Calu3 (cell line): ENCODE measurements at regions not wholly inside any gene's neighbourhood (a gene's known extent, or its start where the extent isn't known, plus 50 kb on each side); places are given as distances from the start of the nearest gene placed in this dataset.

Experiments used
- BruUV-seq: library from RNA; stranded (reverse); fragments of 400-500 nt; replicated peaks from 2 replicates; lab custom pipeline; 2021; lab: Mats Ljungman, UMichigan
- CTCF ChIA-PET: fragments of 300-600 bp; sonication (Branson Sonifier 250); formaldehyde crosslinking; loops from one replicate; lab custom pipeline; 2022; ENCODE audit warnings: antibody characterized with exemption; lab: Charles Lee
- DNase-seq: peaks from one replicate; pipeline ENCODE4 v3.0.0; 2022
- H3K27ac Mint-ChIP-seq: one replicate; pipeline ENCODE4 v1.8.0; 2022; ENCODE audit warnings: mixed read lengths; ENCODE audit not compliant: unreplicated experiment
- H3K27me3 Mint-ChIP-seq: one replicate; pipeline ENCODE4 v1.8.0; 2022; ENCODE audit warnings: mixed read lengths; ENCODE audit not compliant: unreplicated experiment
- H3K36me3 Mint-ChIP-seq: one replicate; pipeline ENCODE4 v1.8.0; 2022; ENCODE audit warnings: mild to moderate bottlenecking, moderate library complexity, mixed read lengths; ENCODE audit not compliant: insufficient read depth, unreplicated experiment
- H3K4me1 Mint-ChIP-seq: one replicate; pipeline ENCODE4 v1.8.0; 2022; ENCODE audit warnings: mild to moderate bottlenecking, low read depth, mixed read lengths; ENCODE audit not compliant: unreplicated experiment
- H3K4me3 Mint-ChIP-seq: one replicate; pipeline ENCODE4 v1.8.0; 2022; ENCODE audit warnings: mild to moderate bottlenecking, low read depth, moderate library complexity, mixed read lengths; ENCODE audit not compliant: unreplicated experiment
- H3K9me3 Mint-ChIP-seq: one replicate; pipeline ENCODE4 v1.8.0; 2022; ENCODE audit warnings: low read depth, mixed read lengths; ENCODE audit not compliant: unreplicated experiment
- CTCF ChIP-seq: fragments of 200-600 bp; IDR thresholded peaks from one replicate; pipeline ENCODE4 v1.8.0; 2022; ENCODE audit warnings: antibody characterized with exemption; ENCODE audit not compliant: unreplicated experiment
- intact Hi-C: fragments of 100-400 bp; cut with micrococcal nuclease; formaldehyde crosslinking; loops from one replicate; pipeline ENCODE4 v1.10.0; 2022; ENCODE audit not compliant: unreplicated experiment

GRCh38 chr10:105756386-105756785 is 1115.3 kb downstream of the SORCS3 start:
- Mint-ChIP-seq H3K4me3 (no peak overlapping the region), H3K4me1 (no peaks in the 10 kb centered on the region), H3K9me3 (peaks cover 3% of the 10 kb centered on the region), H3K27ac (no peak overlapping the region), H3K36me3 (no peaks in the 10 kb centered on the region), H3K27me3 (no peaks in the 10 kb centered on the region)
- BruUV-seq: no TSS peak
- no peak for DNase-seq
- CTCF ChIA-PET: no interaction called here
- intact Hi-C loops: no loop called here
- TF ChIP-seq CTCF: no peak

GRCh38 chr10:105751688-105752087 is 1110.6 kb downstream of the SORCS3 start:
- Mint-ChIP-seq H3K9me3 (peaks cover 8% of the 10 kb centered on the region), H3K36me3 (no peaks in the 10 kb centered on the region), H3K4me3 (no peak overlapping the region), H3K27ac (no peak overlapping the region), H3K4me1 (no peaks in the 10 kb centered on the region), H3K27me3 (no peaks in the 10 kb centered on the region)
- no TSS peak for BruUV-seq
- no peak for DNase-seq
- no peak for TF ChIP-seq CTCF
- intact Hi-C loops: no loop called here
- CTCF ChIA-PET: no interaction called here

GRCh38 chr10:105745596-105746148 is 1104.6 kb downstream of the SORCS3 start:
- no peak for TF ChIP-seq CTCF
- H3K27ac Mint-ChIP-seq: no peak overlapping the region
- BruUV-seq: no TSS peak
- no peak for DNase-seq
- no peak overlapping the region for H3K4me3 Mint-ChIP-seq
- H3K9me3 Mint-ChIP-seq: peaks cover 13% of the 10 kb centered on the region
- CTCF ChIA-PET: no interaction called here
- H3K4me1 Mint-ChIP-seq: no peaks in the 10 kb centered on the region
- H3K27me3 Mint-ChIP-seq: no peaks in the 10 kb centered on the region
- intact Hi-C loops: no loop called here
- H3K36me3 Mint-ChIP-seq: no peaks in the 10 kb centered on the region

GRCh38 chr10:105743343-105744056 is 1102.4 kb downstream of the SORCS3 start:
- no peak for TF ChIP-seq CTCF
- intact Hi-C loops: no loop called here
- Mint-ChIP-seq H3K9me3 (peaks cover 10% of the 10 kb centered on the region), H3K4me1 (no peaks in the 10 kb centered on the region), H3K27me3 (no peaks in the 10 kb centered on the region), H3K27ac (no peak overlapping the region), H3K36me3 (no peaks in the 10 kb centered on the region), H3K4me3 (no peak overlapping the region)
- CTCF ChIA-PET: no interaction called here
- no TSS peak for BruUV-seq
- no peak for DNase-seq
